Ascending aorta (tissue), 2 donors: ENCODE measurements at regions not wholly inside any gene's neighbourhood (a gene's known extent, or its start where the extent isn't known, plus 50 kb on each side); places are given as distances from the start of the nearest gene placed in this dataset.

Experiments used
- DNase-seq, 2 donors: peaks; one replicate each; pipeline ENCODE4 v3.0.0-alpha.2; 2019; ENCODE audit warnings: low spot score in 2 of 2
- H3K27ac ChIP-seq, 2 donors: fragments of 200-600 bp; sonication (generic); one replicate each; pipeline ENCODE4 v1.5.1; 2016 to 2017; ENCODE audit warnings: mild to moderate bottlenecking in 1 of 2
- H3K27me3 ChIP-seq: fragments of 200-600 bp; sonication (generic); one replicate; pipeline ENCODE4 v1.5.1; 2017
- H3K36me3 ChIP-seq, 2 donors: fragments of 200-600 bp; sonication (generic); one replicate each; pipeline ENCODE4 v1.5.1; 2016
- H3K4me1 ChIP-seq, 2 donors: fragments of 200-600 bp; sonication (generic); one replicate each; pipeline ENCODE4 v1.5.1; 2016 to 2017; ENCODE audit warnings: mild to moderate bottlenecking in 1 of 2
- H3K4me3 ChIP-seq, 2 donors: fragments of 200-600 bp; sonication (generic); one replicate each; pipeline ENCODE4 v1.5.1; 2016 to 2017; ENCODE audit warnings: mild to moderate bottlenecking in 1 of 2
- H3K9me3 ChIP-seq, 2 donors: fragments of 200-600 bp; sonication (generic); one replicate each; pipeline ENCODE4 v1.5.1; 2016
- intact Hi-C: fragments of 100-400 bp; cut with DNase I; formaldehyde crosslinking; loops from one replicate; pipeline ENCODE4 v1.15.1; 2023
- TF ChIP-seq, protein P1 (sequence below), 3 experiments: fragments of 200-600 bp in 2 of 3; fragments of 450-650 bp in 1 of 3; sonication (generic) in 2 of 3; IDR thresholded peaks; one replicate each; pipeline ENCODE4 v1.5.1; 2016 to 2019; ENCODE audit warnings: antibody characterized with exemption in 3 of 3, mild to moderate bottlenecking in 1 of 3, moderate library complexity in 1 of 3

DNA sequence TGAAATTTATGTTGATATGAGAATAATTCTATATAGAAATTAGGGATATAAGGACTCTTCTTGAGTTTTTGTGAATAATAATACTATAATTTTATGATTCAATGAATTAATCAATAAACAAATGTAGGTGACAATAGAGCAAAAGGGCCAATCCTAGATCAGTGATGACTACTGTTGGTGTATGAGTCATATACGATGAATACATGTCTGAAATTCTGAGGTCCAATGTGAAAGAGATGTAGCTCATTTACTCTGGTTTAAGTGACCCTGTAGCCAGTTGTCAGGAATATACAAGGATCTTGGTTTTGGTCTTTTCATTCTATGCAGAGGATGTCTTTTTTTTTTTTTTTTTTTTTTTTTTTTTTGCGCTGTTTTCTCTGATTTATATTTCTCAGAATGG, 72.1 kb upstream of the RTL1 start:
- H3K27ac ChIP-seq = no peak overlapping the region
- H3K4me1 ChIP-seq = no peaks in the 10 kb centered on the region
- no peaks in the 10 kb centered on the region for H3K27me3 ChIP-seq
- no peak overlapping the region for H3K4me3 ChIP-seq
- intact Hi-C loops = no loop called here
- H3K9me3 ChIP-seq = no peaks in the 10 kb centered on the region
- H3K36me3 ChIP-seq = no peaks in the 10 kb centered on the region
- TF ChIP-seq, protein P1, sequence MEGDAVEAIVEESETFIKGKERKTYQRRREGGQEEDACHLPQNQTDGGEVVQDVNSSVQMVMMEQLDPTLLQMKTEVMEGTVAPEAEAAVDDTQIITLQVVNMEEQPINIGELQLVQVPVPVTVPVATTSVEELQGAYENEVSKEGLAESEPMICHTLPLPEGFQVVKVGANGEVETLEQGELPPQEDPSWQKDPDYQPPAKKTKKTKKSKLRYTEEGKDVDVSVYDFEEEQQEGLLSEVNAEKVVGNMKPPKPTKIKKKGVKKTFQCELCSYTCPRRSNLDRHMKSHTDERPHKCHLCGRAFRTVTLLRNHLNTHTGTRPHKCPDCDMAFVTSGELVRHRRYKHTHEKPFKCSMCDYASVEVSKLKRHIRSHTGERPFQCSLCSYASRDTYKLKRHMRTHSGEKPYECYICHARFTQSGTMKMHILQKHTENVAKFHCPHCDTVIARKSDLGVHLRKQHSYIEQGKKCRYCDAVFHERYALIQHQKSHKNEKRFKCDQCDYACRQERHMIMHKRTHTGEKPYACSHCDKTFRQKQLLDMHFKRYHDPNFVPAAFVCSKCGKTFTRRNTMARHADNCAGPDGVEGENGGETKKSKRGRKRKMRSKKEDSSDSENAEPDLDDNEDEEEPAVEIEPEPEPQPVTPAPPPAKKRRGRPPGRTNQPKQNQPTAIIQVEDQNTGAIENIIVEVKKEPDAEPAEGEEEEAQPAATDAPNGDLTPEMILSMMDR (IDR thresholded peaks at IDR 0.05) = no peak
- DNase-seq = no peak

- no peaks in the 10 kb centered on the region for H3K36me3 ChIP-seq
- no peak overlapping the region for H3K27ac ChIP-seq
- TF ChIP-seq, protein P1 (IDR thresholded peaks at IDR 0.05) = no peak
- no peaks in the 10 kb centered on the region for H3K4me1 ChIP-seq
- H3K4me3 ChIP-seq = no peak overlapping the region
- no peaks in the 10 kb centered on the region for H3K27me3 ChIP-seq
- DNase-seq = no peak
- intact Hi-C loops = no loop called here
- H3K9me3 ChIP-seq = no peaks in the 10 kb centered on the region
These were observed 75.6 kb upstream of the RTL1 start for GRCh38 chr14:100979079-100979478.

DNA sequence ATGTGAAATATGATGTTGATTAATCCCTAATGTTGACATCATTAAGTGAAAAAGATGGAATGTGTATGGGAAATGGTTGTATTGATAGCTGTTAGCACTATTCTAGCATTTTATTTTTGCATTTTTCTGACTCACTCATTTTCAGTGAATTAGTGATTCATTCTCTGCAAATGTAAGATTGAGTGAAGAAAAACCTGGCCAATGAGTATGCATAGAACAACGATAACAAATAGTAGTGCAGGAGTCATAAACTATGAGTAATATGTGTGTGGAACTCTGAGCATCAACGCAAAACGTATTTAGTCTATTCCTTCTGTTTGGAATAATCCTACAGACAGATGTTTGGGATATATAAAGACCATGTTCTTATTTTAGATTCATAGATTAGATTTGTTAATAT, 76.3 kb upstream of the RTL1 start:
- DNase-seq = no peak
- Histone ChIP-seq H3K27ac (no peak overlapping the region), H3K36me3 (no peaks in the 10 kb centered on the region), H3K4me1 (no peaks in the 10 kb centered on the region), H3K9me3 (no peaks in the 10 kb centered on the region), H3K27me3 (no peaks in the 10 kb centered on the region), H3K4me3 (no peak overlapping the region)
- TF ChIP-seq, protein P1 (IDR thresholded peaks at IDR 0.05) = no peak
- intact Hi-C loops = no loop called here

DNA sequence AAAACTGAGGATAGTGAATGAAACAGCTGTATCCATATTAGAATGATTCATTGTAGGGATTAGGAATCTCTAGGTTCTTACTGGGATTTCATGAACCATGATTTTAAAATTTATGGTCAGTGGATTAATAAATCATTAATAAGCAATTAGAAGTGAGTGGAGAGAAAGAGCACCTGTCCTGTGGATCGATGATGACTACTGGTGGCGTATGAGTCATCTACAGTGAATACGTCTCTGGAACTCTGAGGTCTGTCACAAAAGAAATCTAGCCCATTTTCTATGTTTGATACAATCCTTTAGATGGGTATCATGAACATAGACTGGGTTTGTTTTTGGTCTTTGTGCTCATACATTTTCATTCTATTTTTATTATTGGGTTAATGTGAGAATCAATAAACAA, 77.3 kb upstream of the RTL1 start:
- no peaks in the 10 kb centered on the region for H3K4me1 ChIP-seq
- no peaks in the 10 kb centered on the region for H3K27me3 ChIP-seq
- TF ChIP-seq, protein P1 (IDR thresholded peaks at IDR 0.05) = no peak
- H3K36me3 ChIP-seq = no peaks in the 10 kb centered on the region
- no peak for DNase-seq
- H3K27ac ChIP-seq = no peak overlapping the region
- H3K4me3 ChIP-seq = no peak overlapping the region
- H3K9me3 ChIP-seq = no peaks in the 10 kb centered on the region
- intact Hi-C loops = no loop called here

GRCh38 chr14:100981809-100982208, 78.3 kb upstream of the RTL1 start:
- intact Hi-C loops = no loop called here
- TF ChIP-seq, protein P1 (IDR thresholded peaks at IDR 0.05) = no peak
- DNase-seq = no peak
- Histone ChIP-seq H3K4me3 (no peak overlapping the region), H3K4me1 (no peaks in the 10 kb centered on the region), H3K9me3 (no peaks in the 10 kb centered on the region), H3K27me3 (no peaks in the 10 kb centered on the region), H3K27ac (no peak overlapping the region), H3K36me3 (no peaks in the 10 kb centered on the region)

- DNase-seq = no peak
- Histone ChIP-seq H3K27me3 (no peaks in the 10 kb centered on the region), H3K4me1 (no peaks in the 10 kb centered on the region), H3K36me3 (no peaks in the 10 kb centered on the region), H3K27ac (no peak overlapping the region), H3K4me3 (no peak overlapping the region), H3K9me3 (no peaks in the 10 kb centered on the region)
- TF ChIP-seq, protein P1 (IDR thresholded peaks at IDR 0.05) = no peak
- intact Hi-C loops = no loop called here
These were observed 78.8 kb upstream of the RTL1 start for GRCh38 chr14:100982353-100982752.
